ENCODE measurements at regions not wholly inside any gene's neighbourhood (a gene's known extent, or its start where the extent isn't known, plus 50 kb on each side); places are given as distances from the start of the nearest gene placed in this dataset.
A peak's percentile ranks its signal among the peaks of the same experiment; 100 is the strongest.

- Histone ChIP-seq H3K9me3 (no peaks in the 10 kb centered on the region), H3K4me3 (ENCODE audit: low read depth, low read length) (no peak overlapping the region), H3K4me1 (no peaks in the 10 kb centered on the region), H3K27me3 (replicated peaks; ENCODE audit: control insufficient read depth, insufficient read depth, low read length) (no peaks in the 10 kb centered on the region; the same call in 1 of the 2 replicates), H3K36me3 (ENCODE audit: control insufficient read depth, insufficient read depth, low read length) (no peaks in the 10 kb centered on the region)
- Mint-ChIP-seq H3K9me3 (ENCODE audit: unreplicated experiment) (no peaks in the 10 kb centered on the region), H3K4me3 (ENCODE audit: unreplicated experiment) (no peak overlapping the region), H3K27ac (ENCODE audit: unreplicated experiment) (no peak overlapping the region), H3K36me3 (ENCODE audit: insufficient read depth, unreplicated experiment) (no peaks in the 10 kb centered on the region), H3K4me1 (ENCODE audit: low read depth, unreplicated experiment) (no peaks in the 10 kb centered on the region), H3K27me3 (ENCODE audit: insufficient read depth, unreplicated experiment) (peaks cover 10% of the 10 kb centered on the region)
- no peak for DNase-seq
- no TSS peak for BruUV-seq (replicated peaks)
- TF ChIP-seq CTCF (IDR thresholded peaks at IDR 0.05; ENCODE audit: insufficient read depth in 1 of 2, low read depth in 1 of 2, low read length in 1 of 2, severe bottlenecking in 1 of 2, unreplicated experiment in 1 of 2): no peak
- CTCF ChIA-PET: no interaction called here
- POLR2A ChIA-PET: no interaction called here
- intact Hi-C loops (cut with micrococcal nuclease; ENCODE audit: unreplicated experiment): no loop called here
Measured at GRCh38 chr12:92432724-92433441, 269.9 kb upstream of the PLEKHG7 start.

- H3K4me3 ChIP-seq (ENCODE audit: low read depth, low read length): no peak overlapping the region
- no peaks in the 10 kb centered on the region for H3K36me3 ChIP-seq (ENCODE audit: control insufficient read depth, insufficient read depth, low read length)
- Mint-ChIP-seq H3K36me3 (ENCODE audit: insufficient read depth, unreplicated experiment) (no peaks in the 10 kb centered on the region), H3K27ac (ENCODE audit: unreplicated experiment) (no peak overlapping the region), H3K27me3 (ENCODE audit: insufficient read depth, unreplicated experiment) (peaks cover 7% of the 10 kb centered on the region), H3K9me3 (ENCODE audit: unreplicated experiment) (no peaks in the 10 kb centered on the region), H3K4me3 (ENCODE audit: unreplicated experiment) (no peak overlapping the region), H3K4me1 (ENCODE audit: low read depth, unreplicated experiment) (no peaks in the 10 kb centered on the region)
- H3K4me1 ChIP-seq: no peaks in the 10 kb centered on the region
- TF ChIP-seq CTCF (IDR thresholded peaks at IDR 0.05; ENCODE audit: insufficient read depth in 1 of 2, low read depth in 1 of 2, low read length in 1 of 2, severe bottlenecking in 1 of 2, unreplicated experiment in 1 of 2): peak in 1 of 2 experiments; percentile 4
- no TSS peak for BruUV-seq (replicated peaks)
- CTCF ChIA-PET: no interaction called here
- peak in 1 of 2 experiments; percentile 7 for DNase-seq
- intact Hi-C loops (cut with micrococcal nuclease; ENCODE audit: unreplicated experiment): loop anchor here (1.0 kb wide), 1 partner anchor 139 kb away; no protein-coding TSS in a partner anchor
- no peaks in the 10 kb centered on the region for H3K27me3 ChIP-seq (replicated peaks; ENCODE audit: control insufficient read depth, insufficient read depth, low read length)
- POLR2A ChIA-PET: no interaction called here
- no peaks in the 10 kb centered on the region for H3K9me3 ChIP-seq
Measured at GRCh38 chr12:92431146-92431545, 271.6 kb upstream of the PLEKHG7 start.

GRCh38 chr12:92426332-92426731 is 276.5 kb upstream of the PLEKHG7 start:
- no peaks in the 10 kb centered on the region for H3K27me3 ChIP-seq (replicated peaks; ENCODE audit: control insufficient read depth, insufficient read depth, low read length)
- Mint-ChIP-seq H3K27ac (ENCODE audit: unreplicated experiment) (no peak overlapping the region), H3K36me3 (ENCODE audit: insufficient read depth, unreplicated experiment) (no peaks in the 10 kb centered on the region), H3K9me3 (ENCODE audit: unreplicated experiment) (no peaks in the 10 kb centered on the region), H3K27me3 (ENCODE audit: insufficient read depth, unreplicated experiment) (peaks cover 3% of the 10 kb centered on the region), H3K4me1 (ENCODE audit: low read depth, unreplicated experiment) (no peaks in the 10 kb centered on the region), H3K4me3 (ENCODE audit: unreplicated experiment) (no peak overlapping the region)
- no peak for DNase-seq
- BruUV-seq (replicated peaks): no TSS peak
- H3K9me3 ChIP-seq: no peaks in the 10 kb centered on the region
- CTCF ChIA-PET: no interaction called here
- no peak for TF ChIP-seq CTCF (IDR thresholded peaks at IDR 0.05; ENCODE audit: insufficient read depth in 1 of 2, low read depth in 1 of 2, low read length in 1 of 2, severe bottlenecking in 1 of 2, unreplicated experiment in 1 of 2)
- no peaks in the 10 kb centered on the region for H3K36me3 ChIP-seq (ENCODE audit: control insufficient read depth, insufficient read depth, low read length)
- POLR2A ChIA-PET: no interaction called here
- no peaks in the 10 kb centered on the region for H3K4me1 ChIP-seq
- no peak overlapping the region for H3K4me3 ChIP-seq (ENCODE audit: low read depth, low read length)
- intact Hi-C loops (cut with micrococcal nuclease; ENCODE audit: unreplicated experiment): no loop called here

All from Caco-2 (cell line).